HFFc6 (cell line): ENCODE measurements at regions not wholly inside any gene's neighbourhood (a gene's known extent, or its start where the extent isn't known, plus 50 kb on each side); places are given as distances from the start of the nearest gene placed in this dataset.
A peak's percentile ranks its signal among the peaks of the same experiment; 100 is the strongest.

Experiments
- DNase-seq: peaks from one replicate; pipeline ENCODE4 v3.0.0-alpha.2; 2018
- H3K27ac Mint-ChIP-seq: 2 replicates; pipeline ENCODE4 v1.8.0; 2020; ENCODE audit warnings: mild to moderate bottlenecking, mixed read lengths
- H3K27me3 Mint-ChIP-seq: 2 replicates; pipeline ENCODE4 v1.8.0; 2021; ENCODE audit warnings: mild to moderate bottlenecking, moderate library complexity, mixed read lengths; ENCODE audit not compliant: insufficient read depth
- H3K36me3 Mint-ChIP-seq: 2 replicates; pipeline ENCODE4 v1.8.0; 2021; ENCODE audit warnings: low read depth, mixed read lengths
- H3K4me1 Mint-ChIP-seq: 2 replicates; pipeline ENCODE4 v1.8.0; 2020; ENCODE audit warnings: low read depth, mixed read lengths
- H3K4me3 Mint-ChIP-seq: 2 replicates; pipeline ENCODE4 v1.8.0; 2020; ENCODE audit warnings: mild to moderate bottlenecking, moderate library complexity, mixed read lengths
- H3K9me3 Mint-ChIP-seq: 2 replicates; pipeline ENCODE4 v1.8.0; 2020; ENCODE audit warnings: mild to moderate bottlenecking, mixed read lengths
- CTCF ChIP-seq: fragments of 200-600 bp; sonication (generic); IDR thresholded peaks from 2 replicates; pipeline ENCODE4 v1.5.0; 2021; ENCODE audit warnings: antibody characterized with exemption, mild to moderate bottlenecking

GRCh38 chr10:118483496-118483895 is 112.0 kb downstream of the PRLHR start:
- peak; percentile 29; the same call in 1 of the 2 replicates for TF ChIP-seq CTCF

GRCh38 chr10:118482393-118483331 is 112.8 kb downstream of the PRLHR start:
- peak overlapping the region; percentile 20; the same call in 1 of the 2 replicates for H3K4me3 Mint-ChIP-seq
- no peaks in the 10 kb centered on the region for H3K36me3 Mint-ChIP-seq
- DNase-seq, result no peak
- no peaks in the 10 kb centered on the region for H3K9me3 Mint-ChIP-seq
- peaks cover 10% of the 10 kb centered on the region; the same call in 1 of the 2 replicates for H3K4me1 Mint-ChIP-seq
- no peak for TF ChIP-seq CTCF
- H3K27ac Mint-ChIP-seq, result peak overlapping the region; percentile 2; the same call in 1 of the 2 replicates
- H3K27me3 Mint-ChIP-seq, result peaks cover 5% of the 10 kb centered on the region; the same call in 1 of the 2 replicates

More at GRCh38 chr10:118483496-118483895, 112.0 kb downstream of the PRLHR start:
- H3K4me3 Mint-ChIP-seq, result no peak overlapping the region
- H3K4me1 Mint-ChIP-seq, result peaks cover 10% of the 10 kb centered on the region; the same call in 1 of the 2 replicates
- DNase-seq, result no peak
- H3K27me3 Mint-ChIP-seq, result 0 out of 2 replicates have a peak, but pooled peaks cover 5% of the 10 kb centered on the region
- H3K36me3 Mint-ChIP-seq, result no peaks in the 10 kb centered on the region
- H3K9me3 Mint-ChIP-seq, result no peaks in the 10 kb centered on the region; the same call in 1 of the 2 replicates
- H3K27ac Mint-ChIP-seq, result no peak overlapping the region

- Mint-ChIP-seq H3K4me1 (peaks cover 10% of the 10 kb centered on the region; the same call in 1 of the 2 replicates), H3K27me3 (peaks cover 5% of the 10 kb centered on the region; the same call in 1 of the 2 replicates), H3K27ac (no peak overlapping the region), H3K36me3 (no peaks in the 10 kb centered on the region), H3K9me3 (no peaks in the 10 kb centered on the region), H3K4me3 (no peak overlapping the region)
- DNase-seq, result no peak
- TF ChIP-seq CTCF, result no peak
Observed at GRCh38 chr10:118481871-118482270, 113.6 kb downstream of the PRLHR start.

- H3K36me3 Mint-ChIP-seq, result 0 out of 2 replicates have a peak, but pooled peaks cover 5% of the 10 kb centered on the region
- H3K27ac Mint-ChIP-seq, result no peak overlapping the region
- no peak overlapping the region for H3K4me3 Mint-ChIP-seq
- peaks cover 4% of the 10 kb centered on the region; the same call in 1 of the 2 replicates for H3K27me3 Mint-ChIP-seq
- TF ChIP-seq CTCF, result no peak
- no peak for DNase-seq
- H3K9me3 Mint-ChIP-seq, result 0 out of 2 replicates have a peak, but pooled peaks cover 6% of the 10 kb centered on the region
- H3K4me1 Mint-ChIP-seq, result peaks cover 33% of the 10 kb centered on the region
Observed at GRCh38 chr10:118475214-118475613, 120.2 kb downstream of the PRLHR start.

GRCh38 chr10:118474111-118474510 is 121.3 kb downstream of the PRLHR start:
- no peak overlapping the region for H3K27ac Mint-ChIP-seq

More at GRCh38 chr10:118474111-118474510, 121.3 kb downstream of the PRLHR start:
- Mint-ChIP-seq H3K4me1 (peaks cover 36% of the 10 kb centered on the region), H3K9me3 (peaks cover 6% of the 10 kb centered on the region; the same call in 1 of the 2 replicates), H3K4me3 (no peak overlapping the region), H3K27me3 (peaks cover 4% of the 10 kb centered on the region; the same call in 1 of the 2 replicates), H3K36me3 (0 out of 2 replicates have a peak, but pooled peaks cover 5% of the 10 kb centered on the region)
- TF ChIP-seq CTCF, result no peak
- no peak for DNase-seq
